HG03575 (cell line): ENCODE measurements at regions not wholly inside any gene's neighbourhood (a gene's known extent, or its start where the extent isn't known, plus 50 kb on each side); places are given as distances from the start of the nearest gene placed in this dataset.

Experiments
- ATAC-seq: cut with Tn5 transposase; IDR thresholded peaks from one replicate; pipeline ENCODE4 v1.9.1; 2021; ENCODE audit not compliant: unreplicated experiment, insufficient number of reproducible peaks, low FRiP score; ENCODE audit errors: extremely low read depth

GRCh38 chr3:135868801-135869200, 96.7 kb upstream of the PPP2R3A start:
- no peak for ATAC-seq

- no peak for ATAC-seq
Measured at GRCh38 chr3:135869439-135870105, 96.0 kb upstream of the PPP2R3A start.

GRCh38 chr3:135871311-135871710, 94.2 kb upstream of the PPP2R3A start:
- ATAC-seq: no peak

GRCh38 chr3:135874035-135874434, 91.5 kb upstream of the PPP2R3A start:
- ATAC-seq: no peak

- no peak for ATAC-seq
Measured at GRCh38 chr3:135878501-135878900, 87.0 kb upstream of the PPP2R3A start.

GRCh38 chr3:135885885-135886284, 79.6 kb upstream of the PPP2R3A start:
- no peak for ATAC-seq

GRCh38 chr3:135887220-135887619, 78.3 kb upstream of the PPP2R3A start:
- no peak for ATAC-seq

GRCh38 chr3:135889443-135889842, 76.1 kb upstream of the PPP2R3A start:
- ATAC-seq: no peak

GRCh38 chr3:135891121-135891520, 74.4 kb upstream of the PPP2R3A start:
- ATAC-seq: no peak

GRCh38 chr3:135895106-135895733, 70.3 kb upstream of the PPP2R3A start:
- ATAC-seq: no peak

- no peak for ATAC-seq
Measured at GRCh38 chr3:135895734-135896121, 69.8 kb upstream of the PPP2R3A start.

- no peak for ATAC-seq
Measured at GRCh38 chr3:135896613-135897012, 68.9 kb upstream of the PPP2R3A start.

GRCh38 chr3:135897715-135898114, 67.8 kb upstream of the PPP2R3A start:
- ATAC-seq: no peak

- ATAC-seq: no peak
Measured at GRCh38 chr3:135898774-135899173, 66.8 kb upstream of the PPP2R3A start.

- ATAC-seq: no peak
Measured at GRCh38 chr3:135905058-135905724, 60.3 kb upstream of the PPP2R3A start.

- no peak for ATAC-seq
Measured at GRCh38 chr3:135907422-135908165, 57.9 kb upstream of the PPP2R3A start.

GRCh38 chr3:135908225-135908624, 57.3 kb upstream of the PPP2R3A start:
- no peak for ATAC-seq

- no peak for ATAC-seq
Measured at GRCh38 chr3:135908737-135909136, 56.8 kb upstream of the PPP2R3A start.

- ATAC-seq: no peak
Measured at GRCh38 chr3:135911110-135911509, 54.4 kb upstream of the PPP2R3A start.

- ATAC-seq: no peak
Measured at GRCh38 chr3:135915206-135915605, 50.3 kb upstream of the PPP2R3A start.
